Breast epithelium (tissue), 4 donors: ENCODE measurements at regions not wholly inside any gene's neighbourhood (a gene's known extent, or its start where the extent isn't known, plus 50 kb on each side); places are given as distances from the start of the nearest gene placed in this dataset.
"Not testable (repeated sequence)": the region's sequence is repeated elsewhere in the genome, so short reads cannot be mapped to it uniquely, and the experiment has no call there.

ENCODE experiments used
- DNase-seq, 2 donors: peaks; one replicate each; pipeline ENCODE4 v3.0.0-alpha.2; 2019; ENCODE audit warnings: low spot score in 2 of 2
- H3K27ac ChIP-seq, 2 donors: fragments of 200-600 bp; sonication (generic) in 1 of 2; one replicate each; pipeline ENCODE4 v1.5.1; 2016 to 2019; ENCODE audit warnings: mild to moderate bottlenecking in 1 of 2
- H3K27me3 ChIP-seq, 2 donors: fragments of 200-600 bp; sonication (generic) in 1 of 2; one replicate each; pipeline versions ENCODE4 v1.5.1 to v1.6.0; 2017 to 2019; ENCODE audit warnings: control low read depth in 1 of 2, mild to moderate bottlenecking in 1 of 2
- H3K36me3 ChIP-seq: fragments of 200-600 bp; one replicate; pipeline ENCODE4 v1.5.1; 2019
- H3K4me1 ChIP-seq, 2 donors: fragments of 200-600 bp; sonication (generic); one replicate each; pipeline ENCODE4 v1.5.1; 2016 to 2019; ENCODE audit warnings: control low read depth in 1 of 2
- H3K4me3 ChIP-seq, 3 donors: fragments of 200-600 bp; sonication (generic); 1 replicate in 2 of 3; 2 replicates in 1 of 3; pipeline ENCODE4 v1.5.1; 2016 to 2019; ENCODE audit warnings: mild to moderate bottlenecking in 3 of 3, moderate library complexity in 2 of 3
- H3K9me3 ChIP-seq, 2 donors: fragments of 200-600 bp; sonication (generic) in 1 of 2; one replicate each; pipeline ENCODE4 v1.5.1; 2016 to 2019; ENCODE audit warnings: control low read depth in 1 of 2
- POLR2A ChIP-seq: fragments of 450-650 bp; IDR thresholded peaks from one replicate; pipeline ENCODE4 v1.6.1; 2016; ENCODE audit warnings: antibody characterized with exemption, mild to moderate bottlenecking, moderate library complexity
- POLR2AphosphoS5 ChIP-seq, 3 donors: sonication (generic); formaldehyde crosslinking; IDR thresholded peaks; one replicate each; pipeline ENCODE4 v1.6.1; 2017; ENCODE audit warnings: antibody characterized with exemption in 3 of 3
- intact Hi-C: fragments of 100-400 bp; cut with DNase I; formaldehyde crosslinking; loops from one replicate; pipeline ENCODE4 v1.15.1; 2023; ENCODE audit warnings: low total_unique reads
- TF ChIP-seq, protein P1 (sequence below), 3 donors: fragments of 450-650 bp; IDR thresholded peaks; one replicate each; pipeline ENCODE4 v1.5.1; 2016 to 2017; ENCODE audit warnings: antibody characterized with exemption in 3 of 3, mild to moderate bottlenecking in 3 of 3, moderate library complexity in 3 of 3

DNA sequence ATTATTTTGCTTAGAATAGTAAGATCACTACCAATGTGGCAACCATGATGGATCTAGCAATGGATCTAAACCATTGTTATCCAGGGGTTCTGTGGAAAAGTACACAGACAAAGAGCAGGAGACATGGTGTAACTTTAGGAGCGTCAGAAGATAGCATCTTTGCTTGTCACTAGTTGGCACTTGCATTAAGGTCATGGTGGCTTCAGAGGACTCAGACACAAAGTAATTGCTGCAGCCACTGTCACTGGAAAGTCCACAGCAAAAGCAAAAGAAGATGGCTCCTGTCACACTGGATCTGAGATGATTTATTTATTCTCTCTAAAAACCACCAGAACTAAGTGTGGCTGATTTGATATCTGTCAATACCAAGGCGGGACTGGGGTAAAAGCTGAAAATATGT, 93.3 kb upstream of the PCDH20 start:
- intact Hi-C loops, result no loop called here
- H3K27ac ChIP-seq, result no peak overlapping the region
- no peaks in the 10 kb centered on the region for H3K4me1 ChIP-seq
- no peak for DNase-seq
- H3K27me3 ChIP-seq, result no peaks in the 10 kb centered on the region
- no peak for TF ChIP-seq POLR2A
- TF ChIP-seq, protein P1, sequence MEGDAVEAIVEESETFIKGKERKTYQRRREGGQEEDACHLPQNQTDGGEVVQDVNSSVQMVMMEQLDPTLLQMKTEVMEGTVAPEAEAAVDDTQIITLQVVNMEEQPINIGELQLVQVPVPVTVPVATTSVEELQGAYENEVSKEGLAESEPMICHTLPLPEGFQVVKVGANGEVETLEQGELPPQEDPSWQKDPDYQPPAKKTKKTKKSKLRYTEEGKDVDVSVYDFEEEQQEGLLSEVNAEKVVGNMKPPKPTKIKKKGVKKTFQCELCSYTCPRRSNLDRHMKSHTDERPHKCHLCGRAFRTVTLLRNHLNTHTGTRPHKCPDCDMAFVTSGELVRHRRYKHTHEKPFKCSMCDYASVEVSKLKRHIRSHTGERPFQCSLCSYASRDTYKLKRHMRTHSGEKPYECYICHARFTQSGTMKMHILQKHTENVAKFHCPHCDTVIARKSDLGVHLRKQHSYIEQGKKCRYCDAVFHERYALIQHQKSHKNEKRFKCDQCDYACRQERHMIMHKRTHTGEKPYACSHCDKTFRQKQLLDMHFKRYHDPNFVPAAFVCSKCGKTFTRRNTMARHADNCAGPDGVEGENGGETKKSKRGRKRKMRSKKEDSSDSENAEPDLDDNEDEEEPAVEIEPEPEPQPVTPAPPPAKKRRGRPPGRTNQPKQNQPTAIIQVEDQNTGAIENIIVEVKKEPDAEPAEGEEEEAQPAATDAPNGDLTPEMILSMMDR (IDR thresholded peaks at IDR 0.05), result no peak
- TF ChIP-seq POLR2AphosphoS5 (IDR thresholded peaks at IDR 0.05), result no peak
- no peaks in the 10 kb centered on the region for H3K36me3 ChIP-seq
- no peak overlapping the region for H3K4me3 ChIP-seq
- H3K9me3 ChIP-seq, result peaks cover 0 to 7% of the 10 kb centered on the region in 2 donors

DNA sequence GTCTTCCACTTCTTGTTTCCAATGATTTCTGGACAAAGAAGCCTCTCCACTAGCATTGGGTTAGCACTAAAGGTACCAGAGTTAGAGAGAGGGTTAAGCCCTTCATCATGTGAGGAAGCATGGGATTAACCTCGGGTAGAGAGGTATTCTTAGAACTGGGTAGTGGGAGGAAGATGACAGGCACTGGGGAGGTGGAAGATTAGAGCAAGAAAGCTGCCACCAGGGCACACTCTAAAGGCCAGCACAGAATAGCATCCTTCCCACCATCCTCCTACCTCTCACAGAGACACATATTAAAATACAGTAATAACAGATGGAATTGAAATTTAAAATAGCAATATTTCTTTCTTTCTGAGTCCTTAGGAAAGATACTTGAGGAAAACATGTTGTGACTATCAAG, 84.5 kb upstream of the PCDH20 start:
- H3K4me3 ChIP-seq, result no peak overlapping the region
- TF ChIP-seq, protein P1 (IDR thresholded peaks at IDR 0.05), result no peak
- TF ChIP-seq POLR2A (no peak), POLR2AphosphoS5 (IDR thresholded peaks at IDR 0.05) (no peak)
- intact Hi-C loops, result loop anchor here (1.0 kb wide), 1 partner anchor 25 kb away; no protein-coding TSS in a partner anchor
- no peaks in the 10 kb centered on the region for H3K27me3 ChIP-seq
- no peaks in the 10 kb centered on the region for H3K36me3 ChIP-seq
- H3K4me1 ChIP-seq, result no peaks in the 10 kb centered on the region
- H3K9me3 ChIP-seq, result no peaks in the 10 kb centered on the region
- no peak for DNase-seq
- no peak overlapping the region for H3K27ac ChIP-seq

DNA sequence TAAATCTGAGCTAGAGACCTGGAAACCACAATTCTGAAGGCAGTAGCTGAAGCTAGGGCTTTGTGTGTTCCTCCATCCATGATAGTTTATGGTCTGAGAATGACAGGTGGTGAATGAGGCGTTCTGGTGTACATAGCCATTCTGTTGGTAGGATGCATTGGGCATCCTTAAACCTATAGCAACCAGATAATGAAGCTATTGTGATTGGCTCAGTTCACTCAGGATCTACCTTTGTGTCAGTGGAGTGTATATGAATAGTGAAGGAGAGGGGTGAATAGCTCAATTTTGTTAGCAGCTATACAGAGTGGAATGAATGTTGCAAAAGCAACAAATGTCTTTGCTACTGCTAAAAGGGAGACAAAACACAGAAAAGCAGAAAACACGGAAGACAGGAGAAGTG, 80.0 kb upstream of the PCDH20 start:
- H3K4me3 ChIP-seq, result no peak overlapping the region
- intact Hi-C loops, result no loop called here
- H3K4me1 ChIP-seq, result no peaks in the 10 kb centered on the region
- H3K27ac ChIP-seq, result no peak overlapping the region
- H3K36me3 ChIP-seq, result no peaks in the 10 kb centered on the region
- no peaks in the 10 kb centered on the region for H3K27me3 ChIP-seq
- no peaks in the 10 kb centered on the region for H3K9me3 ChIP-seq
- no peak for TF ChIP-seq POLR2AphosphoS5 (IDR thresholded peaks at IDR 0.05)
- TF ChIP-seq, protein P1 (IDR thresholded peaks at IDR 0.05), result no peak
- TF ChIP-seq POLR2A, result no peak
- DNase-seq, result no peak

DNA sequence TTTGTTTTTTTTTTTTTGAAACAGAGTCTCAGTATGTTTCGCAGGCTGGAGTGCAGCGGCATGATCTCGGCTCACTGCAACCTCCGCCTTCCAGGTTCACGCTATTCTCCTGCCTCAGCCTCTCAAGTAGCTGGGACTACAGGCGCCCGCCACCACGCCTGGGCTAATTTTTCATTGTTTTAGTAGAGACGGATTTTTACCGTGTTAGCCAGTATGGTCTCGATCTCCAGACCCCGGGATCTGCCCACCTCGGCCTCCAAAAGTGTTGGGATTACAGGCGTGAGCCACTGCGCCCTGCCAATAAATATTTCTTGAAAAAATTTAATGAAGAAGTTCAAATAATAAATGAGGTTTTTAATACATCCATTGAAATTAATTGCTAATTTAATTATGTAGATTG, 77.9 kb upstream of the PCDH20 start:
- H3K4me1 ChIP-seq, H3K9me3 ChIP-seq, DNase-seq, H3K4me3 ChIP-seq, H3K27me3 ChIP-seq, intact Hi-C loops, H3K36me3 ChIP-seq, H3K27ac ChIP-seq: not testable (repeated sequence)

DNA sequence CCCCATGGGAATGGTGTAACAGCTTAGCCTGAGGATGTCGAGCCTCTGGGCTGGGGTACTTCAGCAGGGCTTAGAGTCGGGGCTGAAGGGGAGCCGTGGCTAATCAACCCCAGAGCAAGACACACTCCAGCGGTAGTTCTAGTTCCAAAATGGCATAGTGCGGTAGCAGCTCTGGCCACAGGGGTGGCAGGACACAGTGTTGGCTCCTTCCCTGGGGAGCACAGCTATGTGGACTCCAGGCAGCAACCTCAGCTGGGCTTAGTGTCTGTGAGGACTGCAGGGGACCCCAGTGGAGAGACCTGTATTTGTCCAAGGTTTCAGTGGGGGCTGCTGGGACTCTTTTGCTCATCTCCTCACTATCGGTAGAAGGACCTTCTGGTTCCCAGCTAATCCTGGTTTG, 70.8 kb upstream of the PCDH20 start:
- Histone ChIP-seq H3K27ac (no peak overlapping the region), H3K27me3 (no peaks in the 10 kb centered on the region), H3K4me1 (no peaks in the 10 kb centered on the region), H3K36me3 (no peaks in the 10 kb centered on the region), H3K4me3 (no peak overlapping the region), H3K9me3 (peaks cover 0 to 3% of the 10 kb centered on the region in 2 donors)
- no peak for DNase-seq
- TF ChIP-seq POLR2A (no peak), POLR2AphosphoS5 (IDR thresholded peaks at IDR 0.05) (no peak)
- TF ChIP-seq, protein P1 (IDR thresholded peaks at IDR 0.05), result no peak
- intact Hi-C loops, result no loop called here

DNA sequence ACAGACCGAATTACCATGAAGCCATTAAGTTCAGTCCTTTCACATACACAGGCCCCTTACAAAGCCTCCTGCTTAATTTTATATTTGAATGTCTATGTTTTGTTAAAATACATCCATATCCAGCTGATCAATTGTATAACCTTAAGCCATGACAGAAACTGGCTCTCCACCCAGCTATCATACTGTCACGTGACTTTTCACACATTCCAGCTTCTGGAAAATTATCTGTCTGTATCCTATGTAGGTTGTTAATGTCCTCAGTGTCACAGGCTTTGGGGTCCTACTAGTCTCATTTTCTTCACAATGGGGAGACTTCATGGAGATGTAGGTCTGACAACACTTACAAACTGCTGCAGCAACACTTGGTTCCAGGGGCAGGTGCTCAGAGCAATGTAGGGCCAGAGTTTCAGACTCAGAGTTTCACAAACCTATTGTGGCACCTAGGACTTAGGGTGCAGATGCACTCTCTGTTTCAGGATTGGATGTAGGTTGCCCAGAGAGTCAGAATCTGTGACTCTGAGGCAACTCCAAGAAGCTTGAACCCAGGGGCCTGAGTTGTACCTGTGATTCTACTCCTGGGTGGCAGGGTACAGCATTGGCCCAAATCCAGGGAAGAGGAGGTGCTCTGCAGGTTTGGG, 69.6 kb upstream of the PCDH20 start:
- Histone ChIP-seq H3K9me3 (peaks cover 0 to 3% of the 10 kb centered on the region in 2 donors), H3K4me3 (no peak overlapping the region), H3K4me1 (no peaks in the 10 kb centered on the region), H3K36me3 (no peaks in the 10 kb centered on the region), H3K27ac (no peak overlapping the region), H3K27me3 (no peaks in the 10 kb centered on the region)
- TF ChIP-seq, protein P1 (IDR thresholded peaks at IDR 0.05), result no peak
- no peak for TF ChIP-seq POLR2A
- no peak for TF ChIP-seq POLR2AphosphoS5 (IDR thresholded peaks at IDR 0.05)
- intact Hi-C loops, result no loop called here
- no peak for DNase-seq
